Cerebellar nuclear complex (tissue), 1 donor: ENCODE measurements at regions not wholly inside any gene's neighbourhood (a gene's known extent, or its start where the extent isn't known, plus 50 kb on each side); places are given as distances from the start of the nearest gene placed in this dataset.

Experiments
- DNase-seq, 2 experiments: peaks; one replicate each; lab custom pipeline; 2025; lab: John Stamatoyannopoulos, UW

DNA sequence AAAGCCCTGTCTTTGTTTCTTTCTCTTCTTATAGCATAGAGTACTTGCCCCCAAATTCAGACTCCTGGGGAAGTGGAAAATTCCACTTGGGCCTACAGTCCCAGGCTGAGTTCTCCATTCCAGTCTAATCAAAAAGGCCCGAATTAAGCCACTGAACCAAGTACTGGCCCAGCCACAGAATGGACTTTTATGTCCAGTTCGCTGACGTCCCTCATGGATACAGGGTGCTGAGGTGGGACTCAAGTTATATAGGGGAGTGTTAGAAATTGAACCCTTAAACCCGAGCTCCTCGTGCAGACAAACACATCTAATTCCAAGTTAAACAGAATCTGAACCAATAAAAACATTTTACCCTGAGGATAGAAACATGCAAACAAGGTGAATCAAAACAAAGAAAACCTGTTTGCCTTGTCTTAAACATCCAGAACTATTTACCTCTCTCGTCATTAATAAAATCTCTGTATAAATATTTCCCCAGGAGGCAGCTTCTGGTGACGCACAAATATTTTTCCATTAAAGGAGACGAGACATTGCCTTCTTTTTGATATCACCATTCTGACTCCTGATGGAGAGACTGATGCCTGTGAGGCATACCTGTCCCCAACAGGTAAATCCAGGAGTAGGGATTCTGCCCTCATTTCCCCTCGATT lies 136.8 kb upstream of the ARL4C start:
- no peak for DNase-seq

DNA sequence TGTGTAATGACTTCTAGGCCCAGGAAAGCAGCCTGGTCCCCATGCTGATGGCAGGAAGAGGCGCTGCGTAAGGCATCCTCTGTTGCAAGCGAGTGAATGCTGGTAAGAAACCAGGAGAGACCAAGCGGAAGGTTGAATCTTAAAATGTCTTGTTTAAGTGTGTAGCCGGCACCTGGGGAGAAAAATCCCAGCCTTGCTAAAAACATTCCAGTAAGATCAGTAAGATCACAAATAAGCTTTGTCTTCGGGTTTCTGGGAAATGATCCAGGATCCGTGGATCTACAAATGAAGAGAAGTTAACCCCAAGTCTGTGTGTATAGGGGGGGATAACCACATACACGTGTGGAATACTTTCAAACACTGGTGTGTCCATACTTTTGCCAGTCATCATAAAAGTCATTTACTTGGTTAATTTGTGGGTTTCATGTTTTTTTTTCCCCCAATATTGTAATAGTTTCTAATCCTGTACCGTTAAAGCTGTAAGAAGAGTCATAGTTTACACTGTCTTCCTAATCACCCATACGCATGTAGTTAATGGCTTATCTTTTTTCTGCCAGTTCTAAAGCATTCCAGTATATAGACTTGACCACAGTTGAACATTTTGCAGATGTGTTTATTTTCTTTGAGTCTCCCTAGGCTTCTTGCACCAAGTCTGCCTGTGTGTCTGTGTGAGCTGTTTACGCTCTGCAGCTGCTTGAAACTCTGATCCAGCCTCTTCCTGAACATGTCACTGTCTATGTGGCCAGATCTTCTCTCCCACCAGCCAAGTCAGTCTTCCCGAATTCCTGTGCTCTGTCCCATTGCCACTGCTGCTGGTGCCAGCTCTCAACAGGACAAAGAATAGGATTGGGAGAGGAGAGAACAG lies 135.9 kb upstream of the ARL4C start:
- no peak for DNase-seq

DNA sequence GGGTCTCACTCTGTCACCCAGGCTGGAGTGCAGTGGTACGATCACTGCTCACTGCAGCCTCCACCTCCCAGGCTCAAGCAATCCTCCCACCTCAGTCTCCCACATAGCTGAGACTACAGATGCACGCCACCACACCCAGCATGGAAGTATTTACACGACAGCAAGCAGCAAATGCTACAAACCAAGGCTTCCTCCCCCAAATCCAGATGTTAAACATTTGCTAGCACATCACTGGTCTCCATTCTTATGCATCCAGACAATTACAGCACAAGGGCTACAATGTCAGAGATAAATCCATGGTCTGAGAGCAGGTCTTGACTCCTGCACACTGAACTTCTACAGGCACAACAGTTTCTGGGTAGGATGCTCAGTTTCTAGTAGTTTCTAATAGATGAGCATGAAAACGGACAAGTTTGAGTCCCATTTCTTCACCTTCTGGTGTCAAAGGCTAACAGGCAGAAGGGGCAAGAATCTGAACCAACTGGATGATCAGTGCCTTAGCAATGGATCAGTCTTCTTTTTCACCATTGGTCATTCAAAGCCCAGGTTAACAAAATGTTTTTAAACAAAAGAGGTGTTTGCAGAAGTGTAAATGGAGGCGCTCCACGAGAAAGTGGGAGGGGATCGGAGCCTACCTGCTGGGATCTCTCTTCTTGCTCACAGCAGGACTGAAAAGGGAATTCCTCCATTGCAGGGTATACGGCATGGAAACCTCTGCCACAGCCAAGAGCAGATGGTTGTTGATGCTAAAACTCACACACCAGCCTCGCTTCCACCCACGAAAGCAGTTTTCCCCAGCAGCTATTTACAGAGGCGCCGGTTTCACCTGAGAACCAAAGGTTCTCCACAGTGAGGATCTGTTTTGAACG lies 135.0 kb upstream of the ARL4C start:
- DNase-seq: no peak

DNA sequence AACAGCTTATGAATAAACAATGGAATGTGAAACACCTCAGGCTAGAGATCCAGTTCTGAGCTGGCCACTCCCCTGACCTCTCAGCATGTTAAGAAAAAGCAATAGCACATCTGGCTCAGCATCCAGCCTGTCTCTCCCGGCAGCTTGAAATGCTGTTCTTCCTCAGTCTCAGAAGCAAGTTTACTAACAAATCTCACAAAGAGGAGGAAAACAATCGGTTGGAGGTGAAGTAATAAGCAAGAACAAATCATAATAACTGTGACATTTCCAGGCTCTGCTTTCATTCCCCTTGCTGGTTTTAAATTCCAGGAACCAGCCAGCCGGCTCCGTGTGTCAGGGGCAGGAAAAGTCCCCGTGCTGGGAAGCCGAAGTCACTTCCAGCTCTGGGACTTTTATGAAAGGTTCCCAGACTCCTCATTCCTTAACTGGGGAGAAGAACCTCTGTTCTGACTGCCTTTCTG lies 133.9 kb upstream of the ARL4C start:
- no peak for DNase-seq

DNA sequence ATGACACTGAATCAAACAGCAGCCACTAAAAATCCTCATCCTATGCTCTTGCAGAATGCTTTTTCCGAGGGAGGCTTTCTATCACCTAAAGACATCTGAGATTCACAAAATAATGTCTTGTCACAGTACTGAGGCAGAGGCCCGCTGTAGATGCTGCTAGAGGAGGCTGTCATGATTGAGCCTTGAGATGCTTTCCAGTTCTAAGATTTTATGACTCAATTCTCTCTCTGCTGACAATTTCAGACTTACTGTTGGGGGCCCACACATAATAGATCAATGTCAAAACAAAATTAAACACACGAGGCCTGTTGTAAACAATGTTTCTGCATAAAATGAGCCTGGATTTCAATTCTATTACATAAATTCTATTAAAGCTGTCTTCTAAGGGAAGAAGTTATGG lies 132.7 kb upstream of the ARL4C start:
- no peak for DNase-seq

DNA sequence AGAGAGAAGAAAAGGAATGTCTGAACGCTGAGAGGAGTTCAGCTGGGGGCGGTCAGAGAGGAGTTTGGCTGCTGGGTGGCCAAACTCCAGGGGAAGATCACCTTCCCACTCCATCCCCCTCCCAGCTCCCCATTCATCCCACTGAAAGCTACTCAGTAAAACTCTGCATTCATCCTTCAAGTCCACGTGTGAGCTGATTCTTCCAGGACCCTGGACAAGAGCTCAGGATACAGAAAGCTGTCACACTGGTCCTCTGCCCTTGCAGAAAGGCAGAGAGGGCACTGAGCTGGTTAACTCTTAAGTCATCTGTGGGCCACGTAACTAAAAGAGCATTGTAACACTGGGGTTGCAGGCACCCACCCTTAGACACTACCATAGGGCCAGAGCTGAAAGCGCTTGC lies 132.1 kb upstream of the ARL4C start:
- DNase-seq: no peak

DNA sequence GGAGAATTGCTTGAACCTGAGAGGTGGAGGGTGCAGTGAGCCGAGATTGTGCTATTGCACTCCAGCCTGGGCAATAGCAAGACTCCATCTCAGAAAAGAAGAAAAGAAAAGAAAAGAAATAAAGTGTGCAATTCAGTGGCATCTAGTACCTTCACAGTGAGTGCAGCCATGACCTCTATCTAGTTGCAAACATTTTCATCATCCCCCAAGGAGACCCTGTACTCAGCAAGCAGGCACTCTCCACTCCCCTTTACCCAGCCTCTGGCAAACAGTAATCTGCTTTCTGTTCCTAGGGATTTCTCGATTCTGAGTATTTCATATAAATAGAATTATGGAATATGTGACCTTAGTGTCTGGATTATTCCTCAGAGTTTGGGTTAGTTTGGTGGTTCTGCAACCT lies 130.4 kb upstream of the ARL4C start:
- DNase-seq: no peak

DNA sequence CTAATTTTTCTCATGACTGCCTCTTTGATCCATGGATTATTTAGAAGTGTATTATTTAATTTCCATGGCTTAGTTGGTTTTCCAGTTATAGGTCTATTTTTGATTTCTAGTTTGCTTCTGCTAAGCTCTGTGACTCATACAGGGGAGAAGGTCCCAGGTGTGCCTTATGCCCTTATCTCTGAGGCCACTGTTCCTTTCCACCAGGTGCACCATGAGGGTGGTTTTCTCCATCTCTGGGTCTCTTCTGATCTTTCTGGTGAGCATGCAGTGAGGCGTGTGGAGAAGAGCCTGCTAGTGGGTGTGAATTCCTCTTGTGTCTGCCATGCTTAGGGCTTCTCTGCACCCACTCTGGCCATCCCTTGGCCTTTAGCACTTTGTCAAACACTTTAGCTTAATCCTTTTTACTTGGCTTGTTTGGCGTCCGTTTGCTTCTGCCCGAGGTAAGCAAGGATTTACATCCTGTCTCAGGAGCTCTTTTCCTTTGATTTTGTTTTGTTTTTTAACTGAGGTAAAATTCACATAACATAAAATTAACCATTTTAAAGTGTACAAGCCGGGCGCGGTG lies 129.8 kb upstream of the ARL4C start:
- DNase-seq: no peak

DNA sequence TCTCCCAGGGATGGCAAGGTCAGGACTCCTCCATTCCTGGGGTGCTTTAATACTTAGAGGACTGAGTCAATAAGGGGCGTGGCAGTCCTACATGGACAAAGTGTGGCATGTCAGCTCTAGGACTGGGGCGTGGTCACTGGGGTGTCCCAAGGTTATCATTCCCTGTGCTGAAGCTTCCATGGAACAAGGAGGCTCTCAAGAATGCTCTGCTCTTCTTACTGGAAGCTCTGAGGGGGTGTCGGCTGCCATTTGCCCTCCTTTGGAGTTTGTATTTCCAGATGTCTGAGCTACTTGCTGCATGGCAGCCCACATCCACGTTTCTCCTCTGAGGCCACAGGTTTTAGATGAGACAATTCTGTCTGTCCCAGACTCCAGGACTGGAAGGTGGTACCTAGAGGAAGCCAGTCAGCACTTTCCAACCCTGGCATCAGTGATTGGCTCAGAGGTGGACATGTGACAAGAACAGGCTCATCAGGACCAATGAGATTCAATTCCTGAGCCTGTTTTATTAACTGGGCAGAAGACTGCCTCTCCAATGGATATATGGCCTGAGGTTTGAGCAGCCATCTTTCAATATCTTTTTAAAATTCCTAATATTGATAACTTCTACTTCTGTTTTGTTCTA lies 128.9 kb upstream of the ARL4C start:
- no peak for DNase-seq

DNA sequence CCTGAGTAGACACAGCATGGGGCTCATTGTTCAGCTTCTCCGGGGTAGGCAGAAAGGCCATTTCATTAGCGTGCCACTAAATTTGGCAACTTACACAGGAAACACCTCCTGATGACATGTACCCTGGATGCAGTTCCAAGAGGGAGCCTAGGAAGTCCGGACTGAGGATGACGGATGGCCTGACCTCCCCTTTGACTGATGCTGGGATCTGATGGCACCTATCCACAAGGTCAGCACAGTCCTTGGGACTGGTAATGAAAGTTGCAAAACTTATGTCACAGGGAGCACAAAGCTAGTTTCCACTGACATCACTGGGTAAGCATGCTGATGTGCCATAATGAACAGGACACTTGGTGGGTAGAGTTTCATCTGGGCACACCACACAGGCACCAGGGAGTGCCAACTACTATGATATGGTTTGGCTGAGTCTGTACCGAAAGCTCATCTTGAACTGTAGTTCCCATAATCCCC lies 126.7 kb upstream of the ARL4C start:
- no peak for DNase-seq

DNA sequence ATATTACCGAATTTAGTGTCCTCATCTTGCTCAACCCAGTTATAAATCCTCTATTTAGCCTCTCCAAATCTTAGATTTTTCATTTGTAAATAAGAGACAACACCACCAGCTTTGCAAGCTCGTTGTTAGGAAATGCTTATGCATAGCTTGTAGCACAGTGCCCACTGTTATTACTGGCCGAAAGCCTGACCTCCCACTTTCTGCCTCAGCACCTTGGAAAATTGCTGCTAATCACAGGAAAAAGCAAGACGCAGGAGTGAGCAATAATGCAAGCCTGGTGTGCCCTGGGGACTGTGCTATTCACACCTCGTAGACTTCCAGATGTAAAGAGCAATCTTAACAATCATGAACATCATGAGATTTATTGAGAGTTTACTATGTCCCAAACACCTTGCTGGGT lies 124.2 kb upstream of the ARL4C start:
- DNase-seq: no peak

DNA sequence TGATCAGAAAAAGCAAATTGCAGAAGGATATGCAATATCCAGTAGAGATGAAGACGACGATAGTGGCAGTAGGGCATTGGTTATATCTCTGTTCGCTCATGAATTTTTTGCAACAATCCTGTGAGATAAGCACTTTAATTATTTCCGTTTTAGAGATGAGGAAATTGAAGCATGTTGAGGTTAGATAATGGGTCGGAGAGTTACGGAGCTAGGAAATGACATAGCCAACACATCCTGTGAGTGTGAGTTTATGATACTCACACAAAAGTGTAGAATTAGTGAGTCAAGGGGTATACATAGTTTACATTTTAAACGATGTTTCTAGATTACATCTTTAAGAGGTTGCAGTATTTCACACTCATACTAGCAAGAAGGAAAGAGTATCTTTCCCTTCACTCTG lies 123.1 kb upstream of the ARL4C start:
- no peak for DNase-seq

DNA sequence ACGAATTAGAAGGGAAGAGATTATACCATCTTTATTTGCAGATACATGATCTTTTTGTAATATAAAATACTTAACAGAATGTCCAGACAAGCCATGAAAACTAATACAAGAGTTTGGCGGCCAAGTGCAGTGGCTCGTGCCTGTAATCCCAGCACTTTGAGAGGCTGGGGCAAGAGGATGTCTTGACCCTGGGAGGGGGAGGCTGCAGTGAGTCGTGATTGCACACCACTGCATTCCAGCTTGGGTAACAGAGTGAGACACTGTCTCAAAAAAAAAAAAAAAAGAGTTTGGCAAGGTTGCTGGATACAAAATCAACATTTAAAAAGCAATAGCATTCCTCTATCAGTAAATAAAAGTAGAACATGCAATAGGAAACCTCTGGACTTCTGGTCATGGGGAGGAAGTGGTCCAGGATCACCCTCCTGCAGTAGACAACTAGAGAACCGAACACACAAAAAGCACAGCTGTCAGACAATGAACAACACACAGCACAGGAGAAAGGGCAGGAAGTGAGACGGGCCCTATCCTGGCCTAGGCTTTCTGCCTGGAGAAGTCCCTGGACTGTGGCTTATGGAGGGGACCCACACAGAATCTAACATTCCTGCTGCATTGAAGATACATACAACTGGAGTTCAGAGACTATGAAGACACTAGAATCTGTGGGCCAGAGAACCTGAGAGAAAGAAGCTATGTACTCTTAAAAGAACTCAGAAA lies 118.9 kb upstream of the ARL4C start:
- DNase-seq: no peak

DNA sequence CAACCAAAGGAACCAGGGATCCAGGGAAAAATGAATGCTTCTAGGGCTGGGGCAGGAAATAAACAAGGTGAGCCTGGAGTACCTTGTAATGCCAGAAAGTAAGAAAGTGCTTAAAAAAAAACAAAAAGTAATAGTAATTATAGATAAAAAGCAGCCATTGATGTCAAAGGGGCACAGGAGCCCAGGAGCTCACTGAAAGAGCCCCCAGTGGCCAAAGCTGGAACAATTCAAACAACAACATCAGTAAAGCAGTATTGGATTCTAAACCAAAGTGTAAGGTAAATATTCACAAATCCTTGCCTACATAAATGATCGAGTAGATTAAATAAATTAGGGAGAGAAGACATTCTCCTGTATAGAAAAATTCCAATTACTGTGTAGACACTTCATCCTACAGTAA lies 114.3 kb upstream of the ARL4C start:
- no peak for DNase-seq

DNA sequence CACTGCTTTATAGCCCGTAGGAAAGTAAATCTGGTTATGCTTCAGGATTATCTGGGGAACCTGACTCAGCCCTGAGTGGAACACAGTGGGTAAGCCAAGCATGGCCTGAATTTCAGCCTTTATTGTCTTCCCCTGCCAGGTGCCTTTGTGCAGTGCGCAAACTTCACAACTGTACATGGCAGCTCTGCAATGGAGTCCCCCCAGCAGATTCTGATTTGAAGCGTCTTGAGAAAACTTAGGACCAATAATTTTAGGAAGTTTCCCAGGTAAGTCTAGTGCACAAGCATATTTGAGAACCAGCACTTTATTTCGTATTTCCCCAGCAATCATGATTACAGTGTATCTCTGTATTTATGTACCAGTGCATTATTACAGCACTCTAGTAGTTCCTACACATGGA lies 112.1 kb upstream of the ARL4C start:
- DNase-seq: no peak

DNA sequence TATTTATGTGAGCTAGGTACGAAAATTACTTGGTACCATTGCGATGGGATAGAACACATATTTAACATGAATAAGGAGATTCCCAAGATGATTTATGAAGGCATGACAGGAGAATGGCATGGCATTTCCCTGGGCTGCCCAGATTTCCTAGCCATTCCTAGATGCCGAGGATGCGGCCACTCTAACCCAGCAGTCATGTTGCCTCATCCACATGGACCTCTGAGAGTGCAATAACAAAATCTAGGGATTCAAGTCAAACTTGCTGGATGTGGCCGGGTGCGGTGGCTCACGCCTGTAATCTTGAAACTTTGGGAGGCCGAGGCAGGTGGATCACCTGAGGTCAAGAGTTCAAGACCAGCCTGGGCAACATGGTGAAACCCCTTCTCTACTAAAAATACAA lies 110.8 kb upstream of the ARL4C start:
- no peak for DNase-seq

DNA sequence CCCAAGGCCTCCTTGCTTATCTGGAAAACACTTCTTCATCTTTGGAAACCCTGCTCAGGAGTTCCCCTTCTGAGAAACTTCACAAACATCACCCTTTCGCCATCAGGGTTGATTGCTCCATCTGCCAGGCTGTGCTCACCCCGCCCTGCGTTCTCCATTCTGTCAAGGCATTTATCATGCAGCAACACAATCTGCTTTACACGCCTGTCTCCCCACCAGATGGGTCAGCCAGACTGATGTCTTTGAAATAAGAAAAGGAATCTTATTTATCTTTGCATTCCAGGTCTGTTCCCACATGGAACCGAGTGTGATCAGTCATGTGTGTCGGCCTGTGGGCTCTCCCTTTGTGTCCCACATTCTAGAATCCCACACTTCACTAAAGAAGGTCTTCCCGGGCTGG lies 110.0 kb upstream of the ARL4C start:
- DNase-seq: no peak

DNA sequence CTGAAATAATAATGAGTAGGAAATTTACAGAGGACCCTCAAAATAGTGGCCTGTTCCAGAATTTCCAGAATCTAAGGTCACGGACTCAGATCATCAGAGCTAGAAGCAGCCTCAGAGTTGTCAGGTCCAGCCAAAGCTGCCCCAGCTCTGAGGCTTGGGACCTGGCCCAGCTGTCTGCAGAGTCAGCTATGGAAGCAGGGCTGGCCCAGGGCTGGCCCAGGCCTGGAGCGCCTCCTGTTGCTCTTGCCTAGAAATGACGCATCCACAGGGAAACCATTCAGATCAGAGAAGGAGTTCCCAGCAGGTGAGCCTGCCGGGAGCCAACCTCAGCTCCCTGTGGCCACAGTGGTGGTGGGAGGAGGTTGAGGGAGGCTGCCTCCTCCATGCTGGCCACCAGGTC lies 106.7 kb upstream of the ARL4C start:
- no peak for DNase-seq

DNA sequence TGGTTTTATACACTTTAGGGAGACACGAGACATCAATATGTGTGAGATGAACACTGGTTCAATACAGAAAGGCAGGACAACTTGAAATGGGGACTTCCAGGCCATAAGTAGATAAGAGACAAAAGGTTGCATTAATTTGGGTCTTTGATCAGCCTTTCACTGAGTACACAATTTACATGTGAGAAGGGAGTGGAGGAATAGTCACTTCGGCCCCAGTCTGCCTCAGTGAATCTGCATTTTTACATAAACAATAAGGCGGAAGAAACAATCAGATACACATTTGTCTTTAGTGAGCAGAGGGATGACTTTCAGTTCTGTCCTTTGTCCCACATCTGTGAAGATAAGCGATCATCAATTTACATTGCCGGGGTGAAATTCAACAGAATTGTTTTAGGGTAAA lies 104.3 kb upstream of the ARL4C start:
- DNase-seq: no peak

DNA sequence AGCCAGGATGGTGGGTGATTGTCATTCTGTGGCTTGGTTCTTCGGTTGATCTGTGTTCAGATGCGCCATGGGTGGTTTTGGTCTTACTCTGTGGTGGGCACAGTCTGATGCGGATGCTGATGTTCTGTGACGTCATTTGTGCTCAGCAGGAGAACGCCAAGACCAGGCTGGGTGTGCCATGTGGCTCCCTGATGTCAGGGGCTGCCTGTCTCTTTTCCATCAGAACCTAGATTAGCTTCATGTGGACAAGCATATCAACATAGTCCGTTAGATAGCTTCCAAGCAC lies 100.6 kb upstream of the ARL4C start:
- DNase-seq: no peak
